ENCODE measurements at regions not wholly inside any gene's neighbourhood (a gene's known extent, or its start where the extent isn't known, plus 50 kb on each side); places are given as distances from the start of the nearest gene placed in this dataset.

DNA sequence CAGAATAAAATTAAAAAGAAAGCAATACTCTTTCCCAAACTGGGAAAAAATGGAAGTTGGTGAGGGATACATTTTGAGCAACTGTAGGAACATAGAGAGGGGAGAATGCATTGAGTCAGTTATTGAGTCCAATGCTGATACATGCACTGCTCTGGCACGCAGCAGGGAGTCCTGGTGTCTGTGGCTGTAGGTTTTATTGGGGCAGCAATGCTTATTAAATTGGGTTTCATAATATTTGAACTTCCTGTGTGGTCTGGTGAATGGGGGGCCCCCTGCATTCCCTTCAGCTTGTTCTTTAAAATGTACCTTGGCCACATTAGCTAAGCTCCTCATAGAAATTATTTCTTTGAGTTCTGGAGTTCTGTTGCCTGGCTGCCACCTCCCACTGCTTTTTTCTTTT is 125.2 kb upstream of the ELAC2 start:
- H3K27ac ChIP-seq = no peak overlapping the region
- no peaks in the 10 kb centered on the region for H3K27me3 ChIP-seq (replicated peaks; ENCODE audit: insufficient read depth)
- no peak overlapping the region for H3K4me3 ChIP-seq
- no peaks in the 10 kb centered on the region for H3K4me1 ChIP-seq (replicated peaks)
- intact Hi-C loops (cut with DNase I) = no loop called here
- no peaks in the 10 kb centered on the region for H3K36me3 ChIP-seq
- no peak for TF ChIP-seq POLR2AphosphoS5 (IDR thresholded peaks at IDR 0.05)
- no peak for TF ChIP-seq POLR2A (IDR thresholded peaks at IDR 0.05)
- TF ChIP-seq CTCF (IDR thresholded peaks at IDR 0.05) = no peak
- no peak for DNase-seq (ENCODE audit: low spot score)
- 36% methylated on average over 1 of the region's 1 CpG for WGBS
- H3K9me3 ChIP-seq = no peaks in the 10 kb centered on the region

- 41% methylated on average over 2 of the region's 2 CpGs for WGBS
- intact Hi-C loops (cut with DNase I) = no loop called here
- no peak overlapping the region for H3K4me3 ChIP-seq
- no peak overlapping the region for H3K27ac ChIP-seq
- no peak for TF ChIP-seq CTCF (IDR thresholded peaks at IDR 0.05)
- TF ChIP-seq POLR2AphosphoS5 (IDR thresholded peaks at IDR 0.05) = no peak
- no peak for TF ChIP-seq POLR2A (IDR thresholded peaks at IDR 0.05)
- DNase-seq (ENCODE audit: low spot score) = no peak
- no peaks in the 10 kb centered on the region for H3K27me3 ChIP-seq (replicated peaks; ENCODE audit: insufficient read depth)
- no peaks in the 10 kb centered on the region for H3K4me1 ChIP-seq (replicated peaks)
- H3K36me3 ChIP-seq = no peaks in the 10 kb centered on the region
- H3K9me3 ChIP-seq = no peaks in the 10 kb centered on the region
Measured at GRCh38 chr17:13140750-13141149, 122.9 kb upstream of the ELAC2 start.

DNA sequence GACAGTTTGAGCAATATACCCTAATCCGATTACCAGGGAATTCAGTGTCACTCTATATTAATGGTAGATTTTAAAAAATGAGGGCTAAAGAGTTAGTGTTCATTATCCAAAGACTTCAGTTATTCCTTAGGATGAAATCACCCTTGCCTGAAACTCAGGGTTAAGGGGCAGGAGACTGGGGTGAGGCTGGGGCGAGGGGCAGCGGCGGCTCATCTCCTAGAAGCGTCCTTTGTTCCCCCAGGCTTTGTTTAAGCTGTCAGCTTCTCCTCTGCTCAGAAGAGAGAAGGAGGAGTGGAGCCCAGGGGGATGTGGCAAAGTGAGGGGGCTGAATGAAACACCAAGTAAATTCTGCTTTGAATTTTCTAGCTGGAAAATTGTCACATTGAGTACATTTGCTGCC is 117.7 kb upstream of the ELAC2 start:
- no peak for TF ChIP-seq POLR2AphosphoS5 (IDR thresholded peaks at IDR 0.05)
- TF ChIP-seq POLR2A (IDR thresholded peaks at IDR 0.05) = no peak
- no peak for TF ChIP-seq CTCF (IDR thresholded peaks at IDR 0.05)
- H3K36me3 ChIP-seq = no peaks in the 10 kb centered on the region
- intact Hi-C loops (cut with DNase I) = no loop called here

GRCh38 chr17:13134076-13134475 is 116.2 kb upstream of the ELAC2 start:
- no peak overlapping the region for H3K27ac ChIP-seq
- no peaks in the 10 kb centered on the region for H3K27me3 ChIP-seq (replicated peaks; ENCODE audit: insufficient read depth)
- H3K4me3 ChIP-seq = no peak overlapping the region
- no peaks in the 10 kb centered on the region for H3K36me3 ChIP-seq
- DNase-seq (ENCODE audit: low spot score) = no peak
- no peaks in the 10 kb centered on the region for H3K9me3 ChIP-seq
- WGBS = 29% methylated on average over 1 of the region's 1 CpG
- no peaks in the 10 kb centered on the region for H3K4me1 ChIP-seq (replicated peaks)
- no peak for TF ChIP-seq POLR2AphosphoS5 (IDR thresholded peaks at IDR 0.05)
- no peak for TF ChIP-seq POLR2A (IDR thresholded peaks at IDR 0.05)
- TF ChIP-seq CTCF (IDR thresholded peaks at IDR 0.05) = no peak
- intact Hi-C loops (cut with DNase I) = no loop called here

More for the DNA sequence above, 117.7 kb upstream of the ELAC2 start:
- 65% methylated on average over 5 of the region's 5 CpGs for WGBS
- no peaks in the 10 kb centered on the region for H3K4me1 ChIP-seq (replicated peaks)
- no peaks in the 10 kb centered on the region for H3K9me3 ChIP-seq
- no peaks in the 10 kb centered on the region for H3K27me3 ChIP-seq (replicated peaks; ENCODE audit: insufficient read depth)
- no peak overlapping the region for H3K27ac ChIP-seq
- no peak overlapping the region for H3K4me3 ChIP-seq
- DNase-seq (ENCODE audit: low spot score) = no peak

DNA sequence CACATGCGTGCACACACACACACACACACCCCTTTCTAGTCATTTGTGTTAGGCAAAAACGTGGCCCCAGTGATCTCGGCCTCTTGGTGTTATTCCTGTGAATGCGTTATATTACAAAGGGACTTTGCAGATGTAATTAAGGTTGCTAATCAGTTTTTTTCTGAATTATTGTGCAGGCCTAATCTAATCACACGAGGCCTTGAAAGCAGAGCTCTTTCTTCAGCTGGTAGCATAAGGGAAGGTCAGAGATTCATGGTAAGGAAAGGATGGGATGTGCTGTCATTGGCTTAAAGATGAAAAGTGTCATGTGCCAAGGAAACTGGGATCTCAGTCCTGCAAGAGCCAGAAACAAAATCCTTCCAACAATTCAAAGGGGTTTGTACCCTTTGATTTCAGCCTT is 113.4 kb upstream of the ELAC2 start:
- H3K27ac ChIP-seq = no peak overlapping the region
- WGBS = 69% methylated on average over 5 of the region's 5 CpGs

More for the DNA sequence above, 113.4 kb upstream of the ELAC2 start:
- no peak for TF ChIP-seq CTCF (IDR thresholded peaks at IDR 0.05)
- no peak for TF ChIP-seq POLR2AphosphoS5 (IDR thresholded peaks at IDR 0.05)
- no peak for TF ChIP-seq POLR2A (IDR thresholded peaks at IDR 0.05)
- no peaks in the 10 kb centered on the region for H3K36me3 ChIP-seq
- intact Hi-C loops (cut with DNase I) = no loop called here
- H3K4me3 ChIP-seq = no peak overlapping the region
- no peaks in the 10 kb centered on the region for H3K4me1 ChIP-seq (replicated peaks)
- DNase-seq (ENCODE audit: low spot score) = no peak
- no peaks in the 10 kb centered on the region for H3K27me3 ChIP-seq (replicated peaks; ENCODE audit: insufficient read depth)
- no peaks in the 10 kb centered on the region for H3K9me3 ChIP-seq

Data from prostate gland (tissue), 2 donors.